ENCODE measurements at regions not wholly inside any gene's neighbourhood (a gene's known extent, or its start where the extent isn't known, plus 50 kb on each side); places are given as distances from the start of the nearest gene placed in this dataset.

DNA sequence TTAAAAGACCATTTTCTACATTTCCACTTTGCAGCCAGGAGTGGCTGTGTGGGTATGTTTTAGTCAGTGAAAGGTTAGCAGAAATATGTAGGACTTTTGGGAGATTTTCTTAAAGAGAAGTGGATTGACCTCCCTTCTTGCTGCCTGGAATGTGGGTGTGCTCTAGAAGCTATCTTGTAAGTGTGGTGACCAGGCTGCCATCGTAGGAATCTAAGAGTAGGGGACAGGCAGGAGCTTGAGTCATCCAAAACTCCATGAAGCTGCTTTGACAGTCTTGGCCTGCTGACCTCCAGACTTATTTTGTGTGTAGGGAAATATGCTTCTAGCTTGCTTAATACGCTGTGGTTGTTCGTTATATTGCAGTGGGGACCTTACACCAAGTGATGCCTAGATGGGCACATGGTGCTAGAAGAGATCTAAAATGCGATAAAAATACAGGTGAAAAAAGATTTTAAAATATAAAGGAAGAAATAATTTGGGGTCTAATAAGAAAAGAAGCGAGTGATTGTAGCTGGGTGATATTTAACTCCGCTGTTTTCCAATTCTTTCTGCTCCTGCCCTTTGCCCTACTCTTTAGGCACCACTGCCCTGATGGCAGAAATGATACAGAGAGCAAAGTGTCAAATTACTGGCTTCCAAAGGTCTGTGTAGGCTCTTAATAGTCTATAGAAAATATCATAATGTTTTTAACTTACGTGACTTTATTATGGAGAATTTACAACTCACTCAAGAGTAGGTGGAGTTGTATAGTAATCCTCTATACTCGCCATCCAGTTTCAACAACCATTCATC is 298.2 kb upstream of the ZNF608 start:
- peaks cover 13 to 35% of the 10 kb centered on the region in 2 donors for H3K4me1 ChIP-seq (replicated peaks in 1 of 2)
- intact Hi-C loops (cut with DNase I), result no loop called here
- H3K4me3 ChIP-seq, result no peak overlapping the region
- H3K27ac ChIP-seq, result no peak overlapping the region
- WGBS, 4 donors, result 88 to 90% (median 88%) methylated on average over 8 of the region's 8 CpGs
- peak in 2 of 7 donors; percentile 6 to 54 for DNase-seq
- TF ChIP-seq, protein P1, sequence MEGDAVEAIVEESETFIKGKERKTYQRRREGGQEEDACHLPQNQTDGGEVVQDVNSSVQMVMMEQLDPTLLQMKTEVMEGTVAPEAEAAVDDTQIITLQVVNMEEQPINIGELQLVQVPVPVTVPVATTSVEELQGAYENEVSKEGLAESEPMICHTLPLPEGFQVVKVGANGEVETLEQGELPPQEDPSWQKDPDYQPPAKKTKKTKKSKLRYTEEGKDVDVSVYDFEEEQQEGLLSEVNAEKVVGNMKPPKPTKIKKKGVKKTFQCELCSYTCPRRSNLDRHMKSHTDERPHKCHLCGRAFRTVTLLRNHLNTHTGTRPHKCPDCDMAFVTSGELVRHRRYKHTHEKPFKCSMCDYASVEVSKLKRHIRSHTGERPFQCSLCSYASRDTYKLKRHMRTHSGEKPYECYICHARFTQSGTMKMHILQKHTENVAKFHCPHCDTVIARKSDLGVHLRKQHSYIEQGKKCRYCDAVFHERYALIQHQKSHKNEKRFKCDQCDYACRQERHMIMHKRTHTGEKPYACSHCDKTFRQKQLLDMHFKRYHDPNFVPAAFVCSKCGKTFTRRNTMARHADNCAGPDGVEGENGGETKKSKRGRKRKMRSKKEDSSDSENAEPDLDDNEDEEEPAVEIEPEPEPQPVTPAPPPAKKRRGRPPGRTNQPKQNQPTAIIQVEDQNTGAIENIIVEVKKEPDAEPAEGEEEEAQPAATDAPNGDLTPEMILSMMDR (IDR thresholded peaks at IDR 0.05), result no peak
- TF ChIP-seq POLR2A (IDR thresholded peaks at IDR 0.05), result no peak
- H3K9me3 ChIP-seq (replicated peaks in 1 of 3), result no peaks in the 10 kb centered on the region
- no peaks in the 10 kb centered on the region for H3K27me3 ChIP-seq
- H3K36me3 ChIP-seq (replicated peaks in 1 of 2), result no peaks in the 10 kb centered on the region

DNA sequence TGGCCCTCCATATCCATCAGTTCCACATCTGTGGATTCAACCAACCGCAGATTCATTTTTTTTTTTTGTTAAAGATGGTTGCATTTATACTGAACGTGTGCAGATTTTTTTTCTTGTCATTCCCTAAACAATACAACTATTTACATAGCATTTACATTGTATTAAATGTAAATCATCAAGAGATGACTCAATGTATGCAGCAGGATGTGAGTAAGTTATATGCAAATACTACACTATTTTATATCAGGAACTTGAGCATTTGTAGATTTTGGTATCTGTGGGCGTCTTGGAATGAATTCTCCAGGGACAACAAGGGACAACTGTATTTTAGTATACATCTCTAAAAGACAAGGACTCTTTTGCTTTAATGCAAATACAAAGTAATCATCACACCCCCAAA is 299.2 kb upstream of the ZNF608 start:
- Histone ChIP-seq H3K36me3 (replicated peaks in 1 of 2) (no peaks in the 10 kb centered on the region), H3K27ac (no peak overlapping the region), H3K27me3 (no peaks in the 10 kb centered on the region), H3K9me3 (replicated peaks in 1 of 3) (no peaks in the 10 kb centered on the region), H3K4me3 (no peak overlapping the region), H3K4me1 (replicated peaks in 1 of 2) (peaks cover 13 to 35% of the 10 kb centered on the region in 2 donors)
- intact Hi-C loops (cut with DNase I), result no loop called here
- no peak for DNase-seq
- WGBS, 4 donors, result 90 to 94% (median 93%) methylated on average over 3 of the region's 3 CpGs
- TF ChIP-seq, protein P1 (IDR thresholded peaks at IDR 0.05), result no peak
- TF ChIP-seq POLR2A (IDR thresholded peaks at IDR 0.05), result no peak

DNA sequence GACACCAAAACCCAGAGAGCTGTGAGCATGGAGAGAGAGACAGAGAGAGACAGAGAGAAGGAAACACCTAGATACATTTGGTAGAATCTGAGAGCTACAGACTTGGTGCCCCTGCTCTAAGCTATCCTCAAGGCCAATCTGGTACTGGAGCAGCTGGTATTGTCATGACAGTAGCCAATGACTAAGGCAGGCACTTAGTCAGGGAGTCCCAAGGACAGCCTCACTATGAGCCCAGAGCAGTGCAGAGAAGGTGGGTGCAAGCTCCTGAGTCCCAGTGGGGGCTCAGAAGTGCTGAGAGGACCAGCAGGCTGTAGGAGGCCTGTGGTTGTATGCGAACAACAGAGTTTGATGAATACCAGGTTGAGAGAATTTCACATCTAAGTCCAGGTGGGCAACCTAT is 300.4 kb upstream of the ZNF608 start:
- DNase-seq, result peak in 6 of 7 donors; percentile 20 to 58 (median 34)
- Histone ChIP-seq H3K9me3 (replicated peaks in 1 of 3) (no peaks in the 10 kb centered on the region), H3K27me3 (no peaks in the 10 kb centered on the region), H3K4me3 (no peak overlapping the region), H3K27ac (no peak overlapping the region), H3K4me1 (replicated peaks in 1 of 2) (peaks cover 13 to 26% of the 10 kb centered on the region in 2 donors), H3K36me3 (replicated peaks in 1 of 2) (no peaks in the 10 kb centered on the region)
- intact Hi-C loops (cut with DNase I), result no loop called here
- no peak for TF ChIP-seq POLR2A (IDR thresholded peaks at IDR 0.05)
- TF ChIP-seq, protein P1 (IDR thresholded peaks at IDR 0.05), result no peak
- WGBS, 4 donors, result 100% methylated on average over 1 of the region's 1 CpG

DNA sequence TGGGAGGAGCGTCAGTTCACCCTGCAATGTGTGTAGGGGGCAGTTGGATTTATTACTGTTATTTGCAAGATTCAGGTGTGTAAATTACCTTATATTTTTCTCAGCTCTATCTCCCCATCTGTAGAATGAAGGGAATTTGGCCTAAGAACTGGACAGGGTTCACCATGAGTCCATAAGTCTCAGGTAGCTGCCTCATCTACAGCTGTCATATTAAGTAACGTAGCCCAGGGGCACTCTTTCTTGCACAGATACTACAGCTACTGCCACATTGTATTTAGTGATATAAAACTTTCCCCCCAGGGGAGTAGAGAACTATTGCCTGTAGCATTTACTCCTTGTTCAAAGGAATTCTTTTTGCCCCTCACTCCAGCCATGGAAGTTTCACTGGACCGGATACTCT is 301.4 kb upstream of the ZNF608 start:
- intact Hi-C loops (cut with DNase I), result no loop called here
- 96 to 98% (median 97%) methylated on average over 3 of the region's 3 CpGs for WGBS, 4 donors
- Histone ChIP-seq H3K9me3 (replicated peaks in 1 of 3) (no peaks in the 10 kb centered on the region), H3K27ac (no peak overlapping the region), H3K4me3 (no peak overlapping the region), H3K36me3 (replicated peaks in 1 of 2) (no peaks in the 10 kb centered on the region), H3K27me3 (no peaks in the 10 kb centered on the region), H3K4me1 (replicated peaks in 1 of 2) (peaks cover 13 to 18% of the 10 kb centered on the region in 2 donors)
- TF ChIP-seq, protein P1 (IDR thresholded peaks at IDR 0.05), result no peak
- DNase-seq, result no peak
